Keratinocyte (primary cell): ENCODE measurements at regions not wholly inside any gene's neighbourhood (a gene's known extent, or its start where the extent isn't known, plus 50 kb on each side); places are given as distances from the start of the nearest gene placed in this dataset.

ENCODE experiments used
- DNase-seq: peaks from one replicate; pipeline ENCODE4 v3.0.0-alpha.2; 2011; ENCODE audit warnings: low read depth, missing footprints, low spot score
- FAIRE-seq: peaks from 2 replicates; lab custom pipeline; 2011; peaks lifted over from hg19 to GRCh38; lab: Jason Lieb, UNC
- H2AFZ ChIP-seq: 2 replicates; pipeline ENCODE4 v1.6.0; 2012; ENCODE audit warnings: low read length, control low read depth, inconsistent platforms; ENCODE audit not compliant: control insufficient read depth
- H3K27ac ChIP-seq: 2 replicates; pipeline ENCODE4 v1.5.1; 2011; ENCODE audit warnings: low read length; ENCODE audit not compliant: control insufficient read depth, insufficient read depth
- H3K27me3 ChIP-seq: 3 replicates; pipeline ENCODE4 v1.6.0; 2011; ENCODE audit warnings: low read length; ENCODE audit not compliant: control insufficient read depth, insufficient read depth; ENCODE audit errors: extremely low read depth
- H3K36me3 ChIP-seq, 2 experiments: 2 replicates in 1 of 2; 3 replicates in 1 of 2; pipeline ENCODE4 v1.5.1; 2011; ENCODE audit warnings: low read length in 2 of 2, mild to moderate bottlenecking in 1 of 2; ENCODE audit not compliant: control insufficient read depth in 2 of 2, insufficient read depth in 2 of 2; ENCODE audit errors: extremely low read depth in 1 of 2
- H3K4me1 ChIP-seq: 3 replicates; pipeline ENCODE4 v1.5.1; 2011; ENCODE audit warnings: low read length; ENCODE audit not compliant: control insufficient read depth, insufficient read depth; ENCODE audit errors: extremely low read depth
- H3K4me2 ChIP-seq: 3 replicates; pipeline ENCODE4 v1.6.0; 2011; ENCODE audit warnings: low read depth, low read length; ENCODE audit not compliant: control insufficient read depth, insufficient read depth; ENCODE audit errors: extremely low read depth
- H3K4me3 ChIP-seq, 3 experiments: fragments of 200-600 bp in 1 of 3; sonication (generic) in 1 of 3; 2 replicates in 2 of 3; 3 replicates in 1 of 3; pipeline ENCODE4 v1.5.1; 2011 to 2016; ENCODE audit warnings: low read length in 3 of 3, mild to moderate bottlenecking in 3 of 3, control low read depth in 2 of 3, inconsistent platforms in 1 of 3, low read depth in 1 of 3, mixed read lengths in 1 of 3, mixed run types in 1 of 3, moderate library complexity in 1 of 3; ENCODE audit not compliant: control insufficient read depth in 2 of 3, insufficient read depth in 2 of 3; ENCODE audit errors: extremely low read depth in 1 of 3
- H3K79me2 ChIP-seq: 2 replicates; pipeline ENCODE4 v1.6.0; 2012; ENCODE audit warnings: low read length; ENCODE audit not compliant: control insufficient read depth, insufficient read depth
- H3K9ac ChIP-seq: 3 replicates; pipeline ENCODE4 v1.6.0; 2011; ENCODE audit warnings: low read length; ENCODE audit not compliant: control insufficient read depth, insufficient read depth; ENCODE audit errors: extremely low read depth
- H3K9me1 ChIP-seq: 3 replicates; pipeline ENCODE4 v1.6.0; 2011; ENCODE audit warnings: low read length; ENCODE audit not compliant: control insufficient read depth, insufficient read depth; ENCODE audit errors: extremely low read depth
- H3K9me3 ChIP-seq: 2 replicates; pipeline ENCODE4 v1.5.1; 2012; ENCODE audit warnings: low read depth, low read length; ENCODE audit not compliant: control insufficient read depth
- H4K20me1 ChIP-seq: 3 replicates; pipeline ENCODE4 v1.6.0; 2011; ENCODE audit warnings: low read length; ENCODE audit not compliant: control insufficient read depth, insufficient read depth; ENCODE audit errors: extremely low read depth
- CTCF ChIP-seq, 3 experiments: IDR thresholded peaks in 1 of 3; conservative IDR thresholded peaks in 1 of 3; optimal IDR thresholded peaks in 1 of 3; 2 replicates in 2 of 3; 3 replicates in 1 of 3; pipeline versions ENCODE3 to v1.5.1; 2011; ENCODE audit warnings: low read length in 3 of 3, mild to moderate bottlenecking in 3 of 3, moderate library complexity in 2 of 3, control low read depth in 1 of 3, inconsistent platforms in 1 of 3; ENCODE audit not compliant: insufficient read depth in 2 of 3; ENCODE audit errors: extremely low read depth in 1 of 3
- EZH2 ChIP-seq: IDR thresholded peaks from one replicate; pipeline ENCODE4 v1.6.1; 2012; ENCODE audit warnings: inconsistent platforms, mild to moderate bottlenecking, low read length, moderate library complexity
- dilution Hi-C: fragments of 300-500 bp; cut with MboI; formaldehyde crosslinking; loops from one replicate; pipeline ENCODE4 v1.7.0; 2020; ENCODE audit warnings: low sequenced_read_pairs; ENCODE audit not compliant: extremely low pct_ligation_motif_present

GRCh38 chrX:101759000-101759399 is 99.3 kb upstream of the ARMCX2 start:
- no peaks in the 10 kb centered on the region for H3K36me3 ChIP-seq
- no peak for FAIRE-seq
- H3K4me2 ChIP-seq: no peak overlapping the region
- H4K20me1 ChIP-seq: no peaks in the 10 kb centered on the region
- H3K27me3 ChIP-seq: no peaks in the 10 kb centered on the region
- H2AFZ ChIP-seq: no peak overlapping the region
- no peak overlapping the region for H3K4me3 ChIP-seq
- no peaks in the 10 kb centered on the region for H3K9me3 ChIP-seq
- H3K27ac ChIP-seq: no peak overlapping the region
- no peaks in the 10 kb centered on the region for H3K79me2 ChIP-seq
- dilution Hi-C loops: no loop called here
- no peak for DNase-seq
- H3K9me1 ChIP-seq: no peaks in the 10 kb centered on the region
- H3K4me1 ChIP-seq: no peaks in the 10 kb centered on the region
- no peak overlapping the region for H3K9ac ChIP-seq
- TF ChIP-seq CTCF (optimal IDR thresholded peaks at IDR 0.05 in 1 of 3, IDR thresholded peaks at IDR 0.05 in 1 of 3, conservative IDR thresholded peaks at IDR 0.05 in 1 of 3; ENCODE audit: extremely low read depth in 1 of 3, insufficient read depth in 2 of 3, low read length in 3 of 3) (peak in 2 of 3 experiments; percentile 15 to 30), EZH2 (no peak)

- Histone ChIP-seq H3K9me1 (no peaks in the 10 kb centered on the region), H2AFZ (no peak overlapping the region), H3K9me3 (no peaks in the 10 kb centered on the region), H3K4me1 (no peaks in the 10 kb centered on the region), H3K4me2 (no peak overlapping the region), H3K4me3 (no peak overlapping the region), H3K27ac (no peak overlapping the region), H3K36me3 (no peaks in the 10 kb centered on the region), H3K9ac (no peak overlapping the region), H3K79me2 (no peaks in the 10 kb centered on the region), H4K20me1 (no peaks in the 10 kb centered on the region), H3K27me3 (no peaks in the 10 kb centered on the region)
- no peak for FAIRE-seq
- TF ChIP-seq EZH2 (no peak), CTCF (optimal IDR thresholded peaks at IDR 0.05 in 1 of 3, IDR thresholded peaks at IDR 0.05 in 1 of 3, conservative IDR thresholded peaks at IDR 0.05 in 1 of 3; ENCODE audit: extremely low read depth in 1 of 3, insufficient read depth in 2 of 3, low read length in 3 of 3) (no peak)
- no peak for DNase-seq
- dilution Hi-C loops: no loop called here
Observed at GRCh38 chrX:101750744-101751143, 91.1 kb upstream of the ARMCX2 start.
